ENCODE measurements at regions not wholly inside any gene's neighbourhood (a gene's known extent, or its start where the extent isn't known, plus 50 kb on each side); places are given as distances from the start of the nearest gene placed in this dataset.

DNA sequence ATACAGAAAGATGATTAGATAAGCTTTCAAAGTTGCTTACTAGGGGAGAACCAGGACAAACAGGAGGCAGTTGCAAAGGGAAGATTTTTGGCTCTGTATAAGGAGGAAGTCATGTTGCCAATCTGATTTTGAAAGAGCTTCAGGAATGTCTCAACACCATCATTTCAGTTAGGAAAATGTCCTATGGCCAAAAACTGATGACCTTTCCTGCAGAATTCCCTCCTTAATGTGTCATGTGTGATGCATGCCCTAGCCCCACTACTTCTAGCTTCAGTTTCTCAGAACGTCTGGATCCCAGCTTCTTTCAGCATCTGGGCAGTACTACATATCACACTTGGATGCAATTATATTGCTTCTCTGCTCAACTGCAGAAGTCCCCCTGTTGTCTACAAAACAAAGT is 211.5 kb upstream of the NREP start:
- Histone ChIP-seq H3K4me1 (no peaks in the 10 kb centered on the region), H3K4me3 (no peak overlapping the region), H3K36me3 (replicated peaks in 1 of 2; ENCODE audit: insufficient read depth in 1 of 2, low read depth in 2 of 2) (no peaks in the 10 kb centered on the region), H3K27me3 (no peaks in the 10 kb centered on the region), H3K27ac (no peak overlapping the region), H3K9me3 (no peaks in the 10 kb centered on the region)
- no peak for TF ChIP-seq POLR2A (IDR thresholded peaks at IDR 0.05)
- TF ChIP-seq, protein P1, sequence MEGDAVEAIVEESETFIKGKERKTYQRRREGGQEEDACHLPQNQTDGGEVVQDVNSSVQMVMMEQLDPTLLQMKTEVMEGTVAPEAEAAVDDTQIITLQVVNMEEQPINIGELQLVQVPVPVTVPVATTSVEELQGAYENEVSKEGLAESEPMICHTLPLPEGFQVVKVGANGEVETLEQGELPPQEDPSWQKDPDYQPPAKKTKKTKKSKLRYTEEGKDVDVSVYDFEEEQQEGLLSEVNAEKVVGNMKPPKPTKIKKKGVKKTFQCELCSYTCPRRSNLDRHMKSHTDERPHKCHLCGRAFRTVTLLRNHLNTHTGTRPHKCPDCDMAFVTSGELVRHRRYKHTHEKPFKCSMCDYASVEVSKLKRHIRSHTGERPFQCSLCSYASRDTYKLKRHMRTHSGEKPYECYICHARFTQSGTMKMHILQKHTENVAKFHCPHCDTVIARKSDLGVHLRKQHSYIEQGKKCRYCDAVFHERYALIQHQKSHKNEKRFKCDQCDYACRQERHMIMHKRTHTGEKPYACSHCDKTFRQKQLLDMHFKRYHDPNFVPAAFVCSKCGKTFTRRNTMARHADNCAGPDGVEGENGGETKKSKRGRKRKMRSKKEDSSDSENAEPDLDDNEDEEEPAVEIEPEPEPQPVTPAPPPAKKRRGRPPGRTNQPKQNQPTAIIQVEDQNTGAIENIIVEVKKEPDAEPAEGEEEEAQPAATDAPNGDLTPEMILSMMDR (IDR thresholded peaks at IDR 0.05), result no peak
- DNase-seq, result no peak
- WGBS, 2 donors, result 58 to 61% methylated on average over 1 of the region's 1 CpG
- no peak for ATAC-seq
- intact Hi-C loops (cut with DNase I), result no loop called here

DNA sequence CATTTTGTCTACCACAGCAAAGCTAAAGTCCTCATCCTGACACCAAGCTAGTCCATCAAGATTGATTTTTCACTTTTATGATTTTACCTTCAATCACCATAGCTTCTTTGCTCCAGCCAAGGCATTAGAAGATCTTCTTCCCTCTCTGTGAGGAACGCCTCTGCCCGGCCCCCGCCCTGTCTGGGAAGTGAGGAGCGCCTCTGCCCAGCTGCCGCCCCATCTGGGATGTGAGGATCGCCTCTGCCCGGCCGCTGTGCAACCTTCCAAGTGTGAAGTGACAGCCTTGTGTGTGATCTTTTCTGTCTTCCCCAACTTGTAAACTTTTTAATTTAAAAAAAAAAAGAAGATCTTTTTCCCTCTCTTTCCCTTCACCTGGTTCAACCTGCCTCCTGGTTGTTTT is 210.5 kb upstream of the NREP start:
- Histone ChIP-seq H3K4me1 (no peaks in the 10 kb centered on the region), H3K4me3 (no peak overlapping the region), H3K9me3 (no peaks in the 10 kb centered on the region), H3K27ac (no peak overlapping the region), H3K27me3 (no peaks in the 10 kb centered on the region), H3K36me3 (replicated peaks in 1 of 2; ENCODE audit: insufficient read depth in 1 of 2, low read depth in 2 of 2) (no peaks in the 10 kb centered on the region)
- TF ChIP-seq, protein P1 (IDR thresholded peaks at IDR 0.05), result no peak
- TF ChIP-seq POLR2A (IDR thresholded peaks at IDR 0.05), result no peak
- 93 to 95% methylated on average over 8 of the region's 8 CpGs for whole genome bisulfite sequencing, 2 donors
- ATAC-seq (no peak), DNase-seq (no peak)
- intact Hi-C loops (cut with DNase I), result no loop called here

DNA sequence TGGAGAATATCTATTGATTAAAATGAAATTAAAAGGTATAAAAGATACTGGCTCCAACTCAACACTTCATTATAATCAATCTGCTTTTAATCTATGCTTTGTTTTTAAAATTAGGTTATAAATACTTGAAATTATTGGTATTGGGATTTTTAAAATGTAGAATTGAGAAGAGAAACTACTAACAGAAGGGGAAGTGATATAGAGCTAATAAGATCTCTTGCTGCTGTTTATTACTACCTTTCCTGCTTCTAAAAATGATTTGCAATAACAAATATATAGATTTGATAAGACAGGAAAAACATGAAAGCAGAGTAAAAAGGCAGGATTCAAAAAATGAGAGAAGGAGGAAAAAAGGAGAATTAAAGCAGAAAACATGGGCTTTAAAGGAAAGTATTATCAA is 209.3 kb upstream of the NREP start:
- no peak for DNase-seq
- Histone ChIP-seq H3K9me3 (no peaks in the 10 kb centered on the region), H3K36me3 (replicated peaks in 1 of 2; ENCODE audit: insufficient read depth in 1 of 2, low read depth in 2 of 2) (no peaks in the 10 kb centered on the region), H3K4me1 (no peaks in the 10 kb centered on the region), H3K27ac (no peak overlapping the region), H3K27me3 (no peaks in the 10 kb centered on the region), H3K4me3 (no peak overlapping the region)
- intact Hi-C loops (cut with DNase I), result no loop called here
- no peak for ATAC-seq
- TF ChIP-seq, protein P1 (IDR thresholded peaks at IDR 0.05), result no peak
- TF ChIP-seq POLR2A (IDR thresholded peaks at IDR 0.05), result no peak

- H3K9me3 ChIP-seq, result no peaks in the 10 kb centered on the region
- DNase-seq (no peak), ATAC-seq (no peak)
- no peak overlapping the region for H3K4me3 ChIP-seq
- no peaks in the 10 kb centered on the region for H3K36me3 ChIP-seq (replicated peaks in 1 of 2; ENCODE audit: insufficient read depth in 1 of 2, low read depth in 2 of 2)
- no peak overlapping the region for H3K27ac ChIP-seq
- H3K4me1 ChIP-seq, result no peaks in the 10 kb centered on the region
- TF ChIP-seq, protein P1 (IDR thresholded peaks at IDR 0.05), result no peak
- TF ChIP-seq POLR2A (IDR thresholded peaks at IDR 0.05), result no peak
- intact Hi-C loops (cut with DNase I), result no loop called here
- no peaks in the 10 kb centered on the region for H3K27me3 ChIP-seq
Measured at GRCh38 chr5:111963555-111963954, 206.6 kb upstream of the NREP start.

DNA sequence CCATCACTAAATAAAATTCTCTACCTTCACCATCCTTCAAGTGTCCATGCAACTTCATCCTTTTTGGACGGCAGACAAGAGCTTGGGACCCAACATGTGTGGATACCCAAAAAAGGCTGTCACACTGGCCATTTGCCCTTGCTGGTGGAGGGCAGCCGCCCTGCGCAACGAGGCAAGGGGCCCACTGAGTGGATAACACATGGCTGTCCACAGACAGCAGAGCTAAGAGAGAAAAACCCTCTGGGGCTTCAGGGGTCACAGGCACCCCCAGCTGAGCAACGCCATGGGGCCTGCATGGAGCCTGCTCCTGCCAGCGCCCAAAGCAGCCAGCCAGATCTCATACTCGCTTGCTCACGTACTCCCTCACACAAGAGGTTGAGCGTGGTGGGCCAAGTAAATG is 205.9 kb upstream of the NREP start:
- DNase-seq (no peak), ATAC-seq (no peak)
- Histone ChIP-seq H3K27ac (no peak overlapping the region), H3K4me3 (no peak overlapping the region), H3K27me3 (no peaks in the 10 kb centered on the region), H3K4me1 (no peaks in the 10 kb centered on the region), H3K36me3 (replicated peaks in 1 of 2; ENCODE audit: insufficient read depth in 1 of 2, low read depth in 2 of 2) (no peaks in the 10 kb centered on the region), H3K9me3 (no peaks in the 10 kb centered on the region)
- TF ChIP-seq, protein P1 (IDR thresholded peaks at IDR 0.05), result no peak
- TF ChIP-seq POLR2A (IDR thresholded peaks at IDR 0.05), result no peak
- intact Hi-C loops (cut with DNase I), result no loop called here
- WGBS, 2 donors, result 92 to 94% methylated on average over 9 of the region's 9 CpGs
